BLaER1 (cell line): ENCODE measurements at regions not wholly inside any gene's neighbourhood (a gene's known extent, or its start where the extent isn't known, plus 50 kb on each side); places are given as distances from the start of the nearest gene placed in this dataset.

Experiments
- H3K27ac ChIP-seq: shearing (Covaris generic); formaldehyde crosslinking; 2 replicates; pipeline ENCODE4 v1.8.1; 2022
- H3K27me3 ChIP-seq: shearing (Covaris generic); formaldehyde crosslinking; 2 replicates; pipeline ENCODE4 v1.8.1; 2022
- H3K36me3 ChIP-seq: shearing (Covaris generic); formaldehyde crosslinking; 2 replicates; pipeline ENCODE4 v1.8.1; 2022
- H3K4me1 ChIP-seq: shearing (Covaris generic); formaldehyde crosslinking; 2 replicates; pipeline ENCODE4 v1.8.1; 2022
- H3K4me2 ChIP-seq: shearing (Covaris generic); formaldehyde crosslinking; 2 replicates; pipeline ENCODE4 v1.8.1; 2022
- H3K4me3 ChIP-seq: shearing (Covaris generic); formaldehyde crosslinking; 2 replicates; pipeline ENCODE4 v1.8.1; 2022
- H3K9ac ChIP-seq: shearing (Covaris generic); formaldehyde crosslinking; 2 replicates; pipeline ENCODE4 v1.8.1; 2022
- H3K9me3 ChIP-seq: shearing (Covaris generic); formaldehyde crosslinking; 2 replicates; pipeline ENCODE4 v1.8.1; 2022
- H4K20me1 ChIP-seq: shearing (Covaris generic); formaldehyde crosslinking; 2 replicates; pipeline ENCODE4 v1.8.1; 2022
- Cebpa-rat ChIP-seq: shearing (Covaris generic); IDR thresholded peaks from 2 replicates; pipeline ENCODE4 v1.8.1; 2022

DNA sequence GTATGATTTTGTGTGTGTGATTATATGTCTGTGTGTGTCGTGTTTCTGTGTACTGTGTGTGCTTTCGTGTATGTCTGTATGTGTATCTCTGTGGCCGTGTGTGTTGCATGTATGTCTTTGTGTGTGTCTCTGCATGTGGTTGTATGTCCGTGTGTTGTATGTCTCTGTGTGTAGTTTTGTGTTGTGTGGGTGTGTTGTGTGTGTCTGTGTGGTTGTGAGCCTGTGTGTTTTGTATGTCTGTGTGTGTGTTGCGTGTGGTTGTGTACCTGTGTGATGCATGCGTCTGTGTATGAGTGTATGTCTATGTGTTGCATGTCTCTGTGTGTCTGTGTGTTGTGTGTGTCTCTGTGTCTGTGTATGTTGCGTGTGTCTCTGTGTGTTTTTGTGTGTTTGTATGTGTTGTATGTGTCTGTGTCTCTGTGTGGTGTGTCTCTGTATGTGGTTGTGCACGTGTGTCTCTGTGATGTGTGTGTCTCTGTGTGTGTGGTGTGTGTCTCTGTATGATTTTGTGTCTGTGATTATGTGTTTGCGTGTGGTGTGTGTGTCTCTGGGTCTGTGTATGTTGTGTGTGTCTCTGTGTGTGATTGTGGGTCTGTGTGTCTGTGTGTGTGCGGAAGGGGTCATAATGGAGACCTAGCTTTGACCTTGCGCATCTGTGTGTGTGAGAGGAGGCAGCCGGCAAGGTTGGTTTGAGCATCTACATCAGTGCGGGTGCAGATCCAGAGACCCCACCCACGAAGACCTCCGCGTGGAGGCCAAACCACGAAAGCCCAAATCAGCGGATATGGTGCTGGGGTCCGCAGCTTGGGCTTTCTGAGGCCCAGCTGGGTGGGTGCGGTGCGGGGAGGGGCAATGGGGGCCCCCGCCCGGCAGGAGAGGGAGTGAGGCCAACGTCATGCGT, 212.6 kb upstream of the GSE1 start:
- no peaks in the 10 kb centered on the region for H3K36me3 ChIP-seq
- H3K4me2 ChIP-seq, result peak overlapping the region; percentile 94
- TF ChIP-seq Cebpa-rat, result no peak
- peak overlapping the region; percentile 46; the same call in 1 of the 2 replicates for H3K27ac ChIP-seq
- no peaks in the 10 kb centered on the region for H3K27me3 ChIP-seq
- H3K4me3 ChIP-seq, result no peak overlapping the region
- H3K4me1 ChIP-seq, result peaks cover 85% of the 10 kb centered on the region
- 0 out of 2 replicates have a peak, but pooled peaks cover 8% of the 10 kb centered on the region for H4K20me1 ChIP-seq
- H3K9me3 ChIP-seq, result no peaks in the 10 kb centered on the region
- peak overlapping the region; percentile 35; the same call in 1 of the 2 replicates for H3K9ac ChIP-seq

DNA sequence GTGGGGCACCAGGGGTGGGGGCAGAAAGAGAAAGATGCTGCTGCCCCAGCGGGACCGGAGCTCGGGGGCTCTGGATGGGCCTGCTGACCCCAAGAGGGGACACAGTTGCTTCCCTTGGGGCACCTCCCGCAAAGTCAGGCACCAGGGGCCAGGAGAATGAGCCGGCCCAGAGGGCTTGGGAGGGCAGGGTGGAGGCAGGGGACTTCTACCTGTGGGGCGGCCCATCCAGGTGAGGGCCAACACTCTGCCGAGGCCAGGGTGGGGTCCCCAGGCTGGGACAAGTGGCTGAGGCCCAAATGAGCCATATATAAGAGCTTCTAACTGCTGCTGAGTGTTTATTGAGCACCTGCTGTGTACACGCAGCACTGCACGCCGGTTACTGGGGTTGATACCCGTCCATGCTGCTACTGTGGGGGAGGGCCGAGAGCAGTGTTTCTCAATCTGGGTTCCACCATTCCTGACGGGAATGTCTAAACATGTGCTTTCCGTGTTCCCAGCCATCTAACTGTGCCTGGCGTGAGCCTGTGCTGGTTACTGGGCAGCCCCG, 211.7 kb upstream of the GSE1 start:
- Histone ChIP-seq H3K9ac (no peak overlapping the region), H3K9me3 (no peaks in the 10 kb centered on the region), H3K27ac (peak overlapping the region; percentile 44), H3K4me3 (no peak overlapping the region), H3K27me3 (no peaks in the 10 kb centered on the region), H3K4me2 (peak overlapping the region; percentile 75), H3K4me1 (peaks cover 76% of the 10 kb centered on the region), H4K20me1 (0 out of 2 replicates have a peak, but pooled peaks cover 2% of the 10 kb centered on the region), H3K36me3 (no peaks in the 10 kb centered on the region)
- no peak for TF ChIP-seq Cebpa-rat

DNA sequence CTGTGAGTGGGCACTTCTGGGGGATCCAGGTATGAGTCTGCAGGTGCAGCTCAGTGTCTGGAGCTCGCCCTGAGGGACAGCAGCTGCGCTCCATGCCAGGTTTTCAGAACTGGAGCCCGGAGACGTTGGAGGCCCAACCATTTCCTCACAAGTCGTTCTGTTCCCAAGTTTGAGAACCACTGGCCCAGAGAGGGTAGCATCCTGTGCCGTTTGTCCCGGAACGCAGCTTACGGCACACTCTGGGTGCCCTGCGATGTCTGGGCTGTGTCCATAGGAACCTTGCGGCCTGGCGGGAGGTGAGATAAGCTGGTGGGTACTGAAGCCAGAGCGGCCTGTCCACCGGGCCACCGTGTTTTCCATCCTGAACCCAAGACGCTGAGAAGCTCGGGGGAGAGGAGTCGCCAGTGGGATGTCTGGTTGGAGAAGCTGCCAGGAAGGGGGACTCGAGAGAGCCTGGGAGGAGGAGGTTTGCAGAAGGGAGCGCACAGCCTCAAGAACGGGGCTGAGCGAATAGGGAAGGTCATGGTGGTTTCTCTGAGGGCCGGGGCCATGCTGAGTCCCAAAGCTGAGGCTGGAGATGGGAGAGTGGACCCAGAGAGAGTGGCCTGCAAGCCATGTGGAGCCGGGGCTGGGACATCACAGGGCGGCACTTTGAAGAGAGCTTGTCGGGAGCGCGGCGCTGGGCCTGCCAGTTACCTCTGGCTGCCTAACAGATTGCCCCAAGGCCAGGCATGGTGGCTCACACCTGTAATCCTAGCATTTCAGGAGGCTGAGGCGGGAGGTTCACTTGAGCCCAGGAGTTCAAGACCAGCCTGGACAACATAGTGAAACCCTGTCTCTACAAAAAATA, 211.0 kb upstream of the GSE1 start:
- Histone ChIP-seq H3K4me3 (no peak overlapping the region), H4K20me1 (no peaks in the 10 kb centered on the region), H3K4me1 (peaks cover 69% of the 10 kb centered on the region), H3K27me3 (no peaks in the 10 kb centered on the region), H3K9me3 (no peaks in the 10 kb centered on the region), H3K4me2 (peak overlapping the region; percentile 75), H3K27ac (peak overlapping the region; percentile 44), H3K36me3 (no peaks in the 10 kb centered on the region), H3K9ac (no peak overlapping the region)
- no peak for TF ChIP-seq Cebpa-rat

DNA sequence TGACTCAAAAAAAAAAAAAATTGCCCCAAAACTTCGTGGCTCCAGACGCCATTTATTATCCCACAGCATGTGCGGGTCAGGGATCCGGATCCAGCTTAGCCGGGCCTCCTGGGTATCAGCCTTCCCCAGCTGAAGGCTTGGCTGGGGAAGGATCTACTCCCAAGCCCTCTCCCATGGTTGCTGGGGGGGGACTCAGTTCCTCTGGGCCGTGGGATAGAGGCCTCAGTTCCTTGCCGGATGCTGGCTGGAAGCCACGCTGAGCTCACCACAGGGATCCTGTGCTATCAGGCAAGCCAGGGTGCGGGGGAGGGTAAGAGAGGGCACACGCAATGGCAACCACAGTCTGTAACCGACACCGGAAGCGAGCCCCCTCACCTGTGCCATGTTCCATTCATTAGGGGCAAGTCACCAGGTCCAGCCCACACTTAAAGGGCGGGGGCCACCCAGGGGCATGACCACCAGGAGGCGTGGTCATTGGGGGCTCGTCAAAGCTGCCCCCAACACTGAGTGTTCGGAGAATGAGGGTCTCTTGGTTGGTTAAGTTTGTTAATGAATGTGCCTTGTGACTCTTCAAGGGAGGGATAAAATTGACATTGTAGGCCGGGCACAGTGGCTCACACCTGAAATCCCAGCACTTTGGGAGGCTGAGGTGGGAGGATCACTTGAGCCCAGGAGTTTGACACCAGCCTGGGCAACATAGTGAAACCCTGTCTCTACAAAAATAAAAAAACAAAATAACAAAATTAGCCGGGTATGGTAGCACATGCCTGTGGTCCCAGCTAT, 210.0 kb upstream of the GSE1 start:
- Histone ChIP-seq H3K4me2 (peak overlapping the region; percentile 75), H3K27me3 (no peaks in the 10 kb centered on the region), H3K36me3 (no peaks in the 10 kb centered on the region), H3K27ac (peak overlapping the region; percentile 57), H3K9me3 (no peaks in the 10 kb centered on the region), H3K4me3 (no peak overlapping the region), H3K9ac (0 out of 2 replicates have a peak overlapping the region, but pooled peaks have one; percentile 22), H4K20me1 (no peaks in the 10 kb centered on the region), H3K4me1 (peaks cover 60% of the 10 kb centered on the region)
- TF ChIP-seq Cebpa-rat, result no peak

DNA sequence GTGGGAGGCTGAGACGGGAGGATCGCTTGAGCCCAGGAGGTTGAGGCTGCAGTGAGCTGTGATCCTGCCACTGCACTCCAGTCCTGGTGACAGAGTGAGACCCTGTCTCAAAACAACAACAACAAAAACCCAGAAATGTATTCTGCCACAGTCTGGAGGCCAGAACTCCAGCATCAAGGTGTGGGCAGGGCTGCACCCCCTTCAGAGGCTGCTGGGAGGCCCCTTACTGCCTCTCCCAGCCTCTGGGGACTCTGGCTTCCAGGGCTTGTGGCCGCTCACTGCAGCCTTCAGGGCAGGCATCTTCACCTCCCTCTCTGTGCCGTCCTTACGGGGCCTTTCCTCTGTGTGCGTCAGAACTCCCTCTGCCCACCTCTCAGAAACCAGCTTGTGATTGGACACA, 209.4 kb upstream of the GSE1 start:
- TF ChIP-seq Cebpa-rat, result no peak
- H3K4me2 ChIP-seq, result peak overlapping the region; percentile 75
- H3K9me3 ChIP-seq, result no peaks in the 10 kb centered on the region
- H3K27ac ChIP-seq, result peak overlapping the region; percentile 57
- H3K9ac ChIP-seq, result 0 out of 2 replicates have a peak overlapping the region, but pooled peaks have one; percentile 22
- no peaks in the 10 kb centered on the region for H3K36me3 ChIP-seq
- peaks cover 54% of the 10 kb centered on the region for H3K4me1 ChIP-seq
- no peaks in the 10 kb centered on the region for H3K27me3 ChIP-seq
- H3K4me3 ChIP-seq, result no peak overlapping the region
- H4K20me1 ChIP-seq, result no peaks in the 10 kb centered on the region

DNA sequence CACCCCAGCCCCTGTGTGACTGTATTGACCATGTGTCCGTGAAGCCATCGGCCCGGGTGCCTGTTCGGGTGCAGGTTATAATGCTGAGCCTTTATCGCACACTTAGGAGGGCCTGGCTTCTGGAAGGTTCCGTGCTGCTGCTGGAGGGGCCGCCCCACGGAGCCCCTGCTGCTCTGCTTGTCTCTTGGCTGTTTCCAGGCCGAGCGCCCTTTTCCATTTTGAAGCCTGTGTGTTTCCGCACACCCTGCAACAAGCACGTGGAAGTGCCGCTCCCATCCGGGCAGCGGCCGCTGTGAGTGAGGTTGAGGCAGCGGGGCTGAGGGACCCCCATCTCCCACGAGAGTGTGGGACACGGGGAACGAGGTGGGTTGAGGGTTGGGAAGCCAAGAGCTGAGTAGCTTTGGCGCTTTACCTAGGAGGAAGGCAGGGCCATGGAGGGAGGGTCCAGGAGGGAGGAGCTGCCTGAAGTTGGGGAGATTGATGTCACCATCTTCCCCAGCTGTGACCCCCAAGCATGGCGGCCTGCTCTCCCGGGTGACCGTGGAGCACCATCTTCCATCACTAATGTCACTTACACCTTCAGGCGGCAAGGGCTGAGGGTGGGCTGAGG, 200.1 kb upstream of the GSE1 start:
- Histone ChIP-seq H3K27me3 (no peaks in the 10 kb centered on the region), H4K20me1 (no peaks in the 10 kb centered on the region), H3K4me3 (no peak overlapping the region), H3K36me3 (no peaks in the 10 kb centered on the region), H3K27ac (no peak overlapping the region), H3K4me1 (peaks cover 29% of the 10 kb centered on the region), H3K9me3 (peaks cover 17% of the 10 kb centered on the region), H3K9ac (no peak overlapping the region), H3K4me2 (no peak overlapping the region)
- TF ChIP-seq Cebpa-rat, result no peak

DNA sequence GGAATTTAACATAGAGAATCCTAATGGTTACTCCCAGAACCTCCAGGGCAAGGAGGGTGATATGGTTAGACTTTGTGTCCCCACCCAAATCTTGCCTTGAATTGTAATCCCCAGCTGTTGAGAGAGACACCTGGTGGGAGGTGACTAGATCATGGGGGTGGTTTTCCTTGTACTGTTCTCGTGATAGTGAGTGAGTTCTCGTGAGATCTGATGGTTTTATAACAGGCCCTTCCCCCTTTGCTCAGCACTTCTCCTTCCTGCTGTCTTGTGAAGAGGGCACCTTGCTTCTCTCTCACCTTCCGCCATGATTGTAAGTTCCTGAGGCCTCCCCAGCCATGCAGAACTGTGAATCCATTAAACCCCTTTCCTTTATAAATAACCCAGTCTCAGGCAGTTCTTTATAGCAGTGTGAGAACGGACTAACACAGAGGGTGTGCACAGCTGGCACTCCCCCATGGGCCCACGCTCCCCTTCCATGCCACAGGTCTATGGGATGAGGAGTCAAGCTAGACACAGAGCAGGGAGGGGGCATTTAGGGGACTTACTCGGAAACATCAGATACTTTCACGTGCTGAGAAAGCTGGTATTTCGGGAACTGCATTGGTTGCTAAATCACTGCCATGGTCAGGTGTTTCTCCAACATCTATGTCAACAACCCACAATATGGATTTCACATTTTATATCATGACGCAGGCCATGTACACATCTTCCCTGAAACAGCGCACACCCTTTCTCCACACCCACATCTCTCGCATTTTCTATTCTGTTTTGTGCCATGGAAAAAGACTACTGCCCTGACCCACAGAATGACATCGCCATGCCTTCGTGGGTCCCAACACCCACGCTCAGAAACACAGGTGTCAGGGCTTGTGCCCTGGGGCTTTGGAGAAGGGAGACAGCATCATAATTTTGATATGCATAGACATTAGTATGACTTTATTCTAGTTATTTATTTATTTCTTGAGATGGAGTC, 199.1 kb upstream of the GSE1 start:
- H3K4me2 ChIP-seq, result no peak overlapping the region
- H3K36me3 ChIP-seq, result no peaks in the 10 kb centered on the region
- no peak overlapping the region for H3K9ac ChIP-seq
- H3K27ac ChIP-seq, result no peak overlapping the region
- H3K4me1 ChIP-seq, result peaks cover 39% of the 10 kb centered on the region
- no peak overlapping the region for H3K4me3 ChIP-seq
- H3K9me3 ChIP-seq, result peaks cover 17% of the 10 kb centered on the region
- TF ChIP-seq Cebpa-rat, result no peak
- no peaks in the 10 kb centered on the region for H3K27me3 ChIP-seq
- no peaks in the 10 kb centered on the region for H4K20me1 ChIP-seq
